H9 (cell line): ENCODE measurements at regions not wholly inside any gene's neighbourhood (a gene's known extent, or its start where the extent isn't known, plus 50 kb on each side); places are given as distances from the start of the nearest gene placed in this dataset.

Experiments used
- DNase-seq: peaks from one replicate; pipeline ENCODE4 v3.0.0-alpha.2; 2017
- H2AFZ ChIP-seq: one replicate; pipeline ENCODE4 v1.6.1; 2013; ENCODE audit warnings: mild to moderate bottlenecking, low read length, control low read depth, moderate library complexity
- H2AK5ac ChIP-seq: 2 replicates; pipeline ENCODE4 v1.6.1; 2013; ENCODE audit warnings: low read length, control low read depth, mixed read lengths; ENCODE audit not compliant: insufficient read length
- H2BK120ac ChIP-seq: one replicate; pipeline ENCODE4 v1.6.1; 2013; ENCODE audit warnings: low read depth, mild to moderate bottlenecking, low read length, control low read depth, inconsistent platforms; ENCODE audit not compliant: poor library complexity, severe bottlenecking
- H2BK12ac ChIP-seq: 2 replicates; pipeline ENCODE4 v1.6.1; 2013; ENCODE audit warnings: low read length, control low read depth, mixed read lengths, low read depth; ENCODE audit not compliant: insufficient read length
- H2BK15ac ChIP-seq: 2 replicates; pipeline ENCODE4 v1.6.1; 2013; ENCODE audit warnings: low read depth, low read length, control low read depth
- H2BK20ac ChIP-seq: one replicate; pipeline ENCODE4 v1.6.1; 2013; ENCODE audit warnings: low read depth, mild to moderate bottlenecking, low read length, control low read depth, inconsistent platforms; ENCODE audit not compliant: poor library complexity, severe bottlenecking
- H2BK5ac ChIP-seq: 2 replicates; pipeline ENCODE4 v1.6.1; 2013; ENCODE audit warnings: low read length, control low read depth, mixed read lengths; ENCODE audit not compliant: insufficient read length
- H3K14ac ChIP-seq: 2 replicates; pipeline ENCODE4 v1.6.1; 2013; ENCODE audit warnings: low read length, control low read depth; ENCODE audit not compliant: insufficient read depth
- H3K18ac ChIP-seq: 2 replicates; pipeline ENCODE4 v1.6.1; 2013; ENCODE audit warnings: low read depth, mild to moderate bottlenecking, mixed read lengths, low read length, control low read depth; ENCODE audit not compliant: insufficient read length
- H3K23ac ChIP-seq: 2 replicates; pipeline ENCODE4 v1.6.1; 2013; ENCODE audit warnings: low read length, control low read depth, mixed read lengths, low read depth; ENCODE audit not compliant: insufficient read length
- H3K23me2 ChIP-seq: 2 replicates; pipeline ENCODE4 v1.6.1; 2013; ENCODE audit warnings: low read depth, mild to moderate bottlenecking, mixed read lengths, low read length, control low read depth; ENCODE audit not compliant: insufficient read length, poor library complexity, severe bottlenecking
- H3K27ac ChIP-seq: 2 replicates; pipeline ENCODE4 v1.5.1; 2013; ENCODE audit warnings: low read length, control low read depth, mixed read lengths, low read depth; ENCODE audit not compliant: insufficient read length
- H3K27me3 ChIP-seq: 2 replicates; pipeline ENCODE4 v1.6.1; 2013; ENCODE audit warnings: low read length, control low read depth, inconsistent platforms; ENCODE audit not compliant: insufficient read depth
- H3K4ac ChIP-seq: 2 replicates; pipeline ENCODE4 v1.6.1; 2013; ENCODE audit warnings: low read depth, mild to moderate bottlenecking, control low read depth, inconsistent platforms, low read length, moderate library complexity
- H3K4me1 ChIP-seq: 2 replicates; pipeline ENCODE4 v1.6.1; 2013; ENCODE audit warnings: low read length, control low read depth, inconsistent platforms; ENCODE audit not compliant: insufficient read depth
- H3K4me2 ChIP-seq: 2 replicates; pipeline ENCODE4 v1.6.1; 2013; ENCODE audit warnings: low read length, control low read depth, mixed read lengths; ENCODE audit not compliant: insufficient read length, insufficient read depth
- H3K56ac ChIP-seq: 2 replicates; pipeline ENCODE4 v1.6.1; 2013; ENCODE audit warnings: low read depth, mild to moderate bottlenecking, mixed read lengths, low read length, control low read depth; ENCODE audit not compliant: insufficient read length
- H3K79me1 ChIP-seq: 2 replicates; pipeline ENCODE4 v1.6.1; 2013; ENCODE audit warnings: low read depth, mild to moderate bottlenecking, moderate library complexity, low read length, control low read depth, inconsistent platforms; ENCODE audit not compliant: insufficient read depth, poor library complexity, severe bottlenecking
- H3K79me2 ChIP-seq: 2 replicates; pipeline ENCODE4 v1.6.1; 2013; ENCODE audit warnings: low read length, control low read depth, inconsistent platforms; ENCODE audit not compliant: insufficient read depth
- H3K9ac ChIP-seq: 2 replicates; pipeline ENCODE4 v1.6.1; 2013; ENCODE audit warnings: low read length, control low read depth, mixed read lengths; ENCODE audit not compliant: insufficient read length; ENCODE audit errors: extremely low read depth
- H3K9me3 ChIP-seq: one replicate; pipeline ENCODE4 v1.6.1; 2013; ENCODE audit warnings: low read depth, low read length, inconsistent platforms; ENCODE audit not compliant: control insufficient read depth
- H3T11ph ChIP-seq: one replicate; pipeline ENCODE4 v1.6.1; 2013; ENCODE audit warnings: mild to moderate bottlenecking, low read length, control low read depth, inconsistent platforms
- H4K20me1 ChIP-seq: one replicate; pipeline ENCODE4 v1.6.1; 2013; ENCODE audit not compliant: control insufficient read depth, insufficient read length, insufficient read depth
- H4K5ac ChIP-seq: 2 replicates; pipeline ENCODE4 v1.6.1; 2013; ENCODE audit warnings: low read depth, mild to moderate bottlenecking, mixed read lengths, low read length, control low read depth; ENCODE audit not compliant: insufficient read length
- H4K8ac ChIP-seq: replicated peaks from 2 replicates; pipeline ENCODE4 v1.6.1; 2013; ENCODE audit warnings: low read length, control low read depth, mixed read lengths, low read depth; ENCODE audit not compliant: insufficient read length
- H4K91ac ChIP-seq: 2 replicates; pipeline ENCODE4 v1.6.1; 2013; ENCODE audit warnings: low read depth, mild to moderate bottlenecking, moderate library complexity, mixed read lengths, low read length, control low read depth; ENCODE audit not compliant: insufficient read length
- H3K27ac Mint-ChIP-seq, 3 experiments: 2 replicates in 2 of 3; 3 replicates in 1 of 3; pipeline ENCODE4 v1.8.0; 2020 to 2021; ENCODE audit warnings: mixed read lengths in 3 of 3, mild to moderate bottlenecking in 1 of 3, moderate library complexity in 1 of 3
- H3K27me3 Mint-ChIP-seq: 2 replicates; pipeline ENCODE4 v1.8.0; 2021; ENCODE audit warnings: low read depth, mild to moderate bottlenecking, moderate library complexity, mixed read lengths
- H3K36me3 Mint-ChIP-seq, 3 experiments: 2 replicates in 2 of 3; 3 replicates in 1 of 3; pipeline ENCODE4 v1.8.0; 2020 to 2021; ENCODE audit warnings: low read depth in 3 of 3, mixed read lengths in 3 of 3; ENCODE audit not compliant: insufficient read depth in 1 of 3
- H3K4me1 Mint-ChIP-seq, 2 experiments: 2 replicates each; pipeline ENCODE4 v1.8.0; 2020; ENCODE audit warnings: mixed read lengths in 2 of 2
- H3K4me3 Mint-ChIP-seq, 2 experiments: 2 replicates in 1 of 2; 3 replicates in 1 of 2; pipeline ENCODE4 v1.8.0; 2020 to 2021; ENCODE audit warnings: mild to moderate bottlenecking in 2 of 2, mixed read lengths in 2 of 2, moderate library complexity in 1 of 2
- H3K9me3 Mint-ChIP-seq, 2 experiments: 2 replicates in 1 of 2; 3 replicates in 1 of 2; pipeline ENCODE4 v1.8.0; 2020; ENCODE audit warnings: mild to moderate bottlenecking in 2 of 2, mixed read lengths in 2 of 2, moderate library complexity in 1 of 2
- WGBS: extraction: QIAGEN DNeasy Blood & Tissue Kit; methylation state at CpG from one replicate; pipeline ENCODE4 v1.1.7; 2013; ENCODE audit warnings: missing lambda C conversion rate, low lambda C conversion rate, mixed read lengths; ENCODE audit not compliant: insufficient read length; ENCODE audit errors: extremely low coverage; 5-methylcytosine and 5-hydroxymethylcytosine counted together
- TF ChIP-seq, protein P1 (sequence below): fragments of 200-600 bp; sonication (generic); conservative IDR thresholded peaks from 3 replicates; pipeline ENCODE4 v1.8.0; 2021; ENCODE audit warnings: antibody characterized with exemption, mild to moderate bottlenecking

DNA sequence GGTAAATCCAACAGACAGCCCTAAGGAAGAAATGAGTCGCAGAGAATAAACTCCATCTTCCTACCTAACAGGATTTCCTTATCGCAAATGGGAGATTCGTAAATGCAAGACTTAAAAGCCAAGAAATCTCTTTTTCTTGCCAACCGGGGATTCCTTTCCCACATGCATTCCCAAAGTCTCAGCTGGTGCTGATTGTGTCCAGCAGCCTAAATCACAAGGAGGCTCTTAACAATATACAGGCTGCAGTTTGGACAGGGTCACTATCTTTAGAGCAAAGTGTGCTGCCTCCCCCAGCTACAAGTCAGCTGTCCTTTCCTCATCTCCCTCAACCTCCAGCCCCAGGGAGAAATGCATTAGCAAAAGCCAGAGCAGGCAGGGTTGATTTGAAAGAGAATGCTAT lies 189.8 kb upstream of the PLXNA2 start:
- Histone ChIP-seq H3K23ac (no peak overlapping the region), H3K9ac (no peak overlapping the region), H3K56ac (no peak overlapping the region), H3T11ph (no peak overlapping the region), H2BK15ac (no peak overlapping the region), H3K27ac (no peak overlapping the region), H4K91ac (no peak overlapping the region), H3K79me2 (no peaks in the 10 kb centered on the region), H2AFZ (no peak overlapping the region), H3K27me3 (no peaks in the 10 kb centered on the region), H2AK5ac (no peak overlapping the region), H2BK20ac (no peak overlapping the region), H3K4ac (no peak overlapping the region), H3K14ac (no peak overlapping the region), H3K23me2 (no peaks in the 10 kb centered on the region), H2BK5ac (no peak overlapping the region), H2BK12ac (no peak overlapping the region), H4K5ac (no peak overlapping the region), H3K4me2 (no peak overlapping the region), H2BK120ac (no peak overlapping the region), H3K18ac (no peak overlapping the region), H4K8ac (no peak overlapping the region), H4K20me1 (no peaks in the 10 kb centered on the region), H3K4me1 (peaks cover 8% of the 10 kb centered on the region), H3K9me3 (no peaks in the 10 kb centered on the region), H3K79me1 (no peaks in the 10 kb centered on the region)
- Mint-ChIP-seq H3K9me3 (no peaks in the 10 kb centered on the region), H3K4me3 (no peak overlapping the region), H3K27ac (no peak overlapping the region), H3K27me3 (no peaks in the 10 kb centered on the region), H3K4me1 (peaks cover 27 to 35% of the 10 kb centered on the region in 2 experiments), H3K36me3 (no peaks in the 10 kb centered on the region)
- no CpG with 5 or more reads among the region's 4 CpGs for WGBS
- TF ChIP-seq, protein P1, sequence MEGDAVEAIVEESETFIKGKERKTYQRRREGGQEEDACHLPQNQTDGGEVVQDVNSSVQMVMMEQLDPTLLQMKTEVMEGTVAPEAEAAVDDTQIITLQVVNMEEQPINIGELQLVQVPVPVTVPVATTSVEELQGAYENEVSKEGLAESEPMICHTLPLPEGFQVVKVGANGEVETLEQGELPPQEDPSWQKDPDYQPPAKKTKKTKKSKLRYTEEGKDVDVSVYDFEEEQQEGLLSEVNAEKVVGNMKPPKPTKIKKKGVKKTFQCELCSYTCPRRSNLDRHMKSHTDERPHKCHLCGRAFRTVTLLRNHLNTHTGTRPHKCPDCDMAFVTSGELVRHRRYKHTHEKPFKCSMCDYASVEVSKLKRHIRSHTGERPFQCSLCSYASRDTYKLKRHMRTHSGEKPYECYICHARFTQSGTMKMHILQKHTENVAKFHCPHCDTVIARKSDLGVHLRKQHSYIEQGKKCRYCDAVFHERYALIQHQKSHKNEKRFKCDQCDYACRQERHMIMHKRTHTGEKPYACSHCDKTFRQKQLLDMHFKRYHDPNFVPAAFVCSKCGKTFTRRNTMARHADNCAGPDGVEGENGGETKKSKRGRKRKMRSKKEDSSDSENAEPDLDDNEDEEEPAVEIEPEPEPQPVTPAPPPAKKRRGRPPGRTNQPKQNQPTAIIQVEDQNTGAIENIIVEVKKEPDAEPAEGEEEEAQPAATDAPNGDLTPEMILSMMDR = no peak
- no peak for DNase-seq
